ENCODE measurements at regions not wholly inside any gene's neighbourhood (a gene's known extent, or its start where the extent isn't known, plus 50 kb on each side); places are given as distances from the start of the nearest gene placed in this dataset.
A peak's percentile ranks its signal among the peaks of the same experiment; 100 is the strongest.

DNA sequence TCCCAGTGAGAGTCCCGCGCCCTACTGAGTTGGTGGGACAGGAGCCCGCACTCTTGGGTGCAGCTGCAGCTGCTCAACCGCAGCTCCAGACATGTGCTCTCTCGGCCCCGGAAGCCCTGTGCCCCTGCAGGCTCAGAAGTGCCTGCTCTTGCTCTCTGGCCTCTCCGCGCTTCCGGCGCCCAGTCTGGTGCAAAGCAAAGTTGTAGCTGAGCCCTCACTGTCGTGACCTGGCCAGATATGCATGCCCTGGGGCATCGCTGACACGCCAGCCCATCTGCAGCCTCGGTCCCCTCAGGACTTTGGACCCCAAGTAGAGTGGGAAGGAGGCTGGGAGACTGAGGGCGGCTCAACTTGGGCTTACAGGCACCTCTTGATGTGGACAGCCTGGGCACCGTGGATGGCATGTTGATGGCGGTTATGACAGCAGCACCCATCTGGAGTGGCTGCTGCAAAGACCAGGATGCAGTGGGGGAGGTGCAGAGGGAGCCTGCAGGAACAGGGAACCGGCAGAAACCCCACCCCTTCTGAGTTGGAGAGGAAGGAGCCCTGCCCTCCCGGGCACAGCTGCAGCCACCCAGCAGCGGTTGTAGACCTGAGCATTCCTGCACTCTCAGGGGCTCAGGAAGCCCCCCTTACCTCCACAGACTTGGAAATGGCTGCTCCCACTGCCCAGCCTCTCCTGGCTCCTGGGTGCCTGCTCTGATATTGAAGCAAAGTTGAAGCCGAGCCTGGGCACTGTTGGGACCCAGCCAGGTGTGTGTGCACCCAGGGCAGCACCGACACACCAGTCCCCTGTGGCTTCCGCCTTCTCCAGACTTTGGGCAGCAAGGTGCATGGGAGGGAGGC is 462.6 kb downstream of the TBC1D32 start:
- H3K36me3 ChIP-seq (replicated peaks in 1 of 2; ENCODE audit: control insufficient read depth in 1 of 2, insufficient read depth in 2 of 2, low read length in 2 of 2), result no peaks in the 10 kb centered on the region
- H3K9ac ChIP-seq (ENCODE audit: insufficient read depth, low read depth, low read length), result no peak overlapping the region
- no peaks in the 10 kb centered on the region for H3K9me3 ChIP-seq (ENCODE audit: low read length)
- CTCF ChIA-PET (ENCODE audit: low intra/inter-chr PET ratio, low total read pairs), result no interaction called here
- TF ChIP-seq CBX2 (IDR thresholded peaks at IDR 0.05; ENCODE audit: low read depth, low read length) (no peak), CBX2 (CRISPR knock-in tag; IDR thresholded peaks at IDR 0.05; ENCODE audit: low read depth) (no peak), ZNF280B (CRISPR knock-in tag; IDR thresholded peaks at IDR 0.05; ENCODE audit: borderline replicate concordance) (peak; percentile 25; the same call in 1 of the 2 replicates), SALL1 (CRISPR knock-in tag; IDR thresholded peaks at IDR 0.05) (no peak)
- H3K27ac ChIP-seq (ENCODE audit: extremely low read length, insufficient read depth, low read length), result no peak overlapping the region
- POLR2A ChIA-PET, result no interaction called here
- H3K4me1 ChIP-seq (ENCODE audit: insufficient read depth, low read length), result no peaks in the 10 kb centered on the region
- in situ Hi-C loops (cut with HindIII; ENCODE audit: extremely low pct_ligation_motif_present, low pct_unique_long_range_greater_than_20kb), result no loop called here
- WGBS (ENCODE audit: low lambda C conversion rate), result 42% methylated on average over 7 of the region's 23 CpGs
- no peak overlapping the region for H3K4me2 ChIP-seq (ENCODE audit: low read depth, low read length)
- FAIRE-seq (no peak), ATAC-seq (peak; percentile 46), DNase-seq (ENCODE audit: low spot score) (no peak)
- H3K4me3 ChIP-seq (replicated peaks in 1 of 3; ENCODE audit: insufficient read depth in 1 of 3, low read depth in 2 of 3, low read length in 3 of 3), result no peak overlapping the region
- no peak overlapping the region for H2AFZ ChIP-seq (ENCODE audit: low read length)
- H3K27me3 ChIP-seq (ENCODE audit: control insufficient read depth in 1 of 2, insufficient read depth in 2 of 2, low read length in 2 of 2), result peaks cover 0 to 3% of the 10 kb centered on the region in 2 experiments; a peak in 2 of 5 replicates
- BruUV-seq (replicated peaks), result no TSS peak
- H3K79me2 ChIP-seq (ENCODE audit: insufficient read depth, low read length), result no peaks in the 10 kb centered on the region
- H4K20me1 ChIP-seq (ENCODE audit: insufficient read depth, low read length), result no peaks in the 10 kb centered on the region
- intact Hi-C loops (cut with micrococcal nuclease; ENCODE audit: unreplicated experiment), result no loop called here

- H3K4me3 ChIP-seq (replicated peaks in 1 of 3; ENCODE audit: insufficient read depth in 1 of 3, low read depth in 2 of 3, low read length in 3 of 3), result no peak overlapping the region
- no peak for ATAC-seq
- H3K79me2 ChIP-seq (ENCODE audit: insufficient read depth, low read length), result no peaks in the 10 kb centered on the region
- intact Hi-C loops (cut with micrococcal nuclease; ENCODE audit: unreplicated experiment), result no loop called here
- 5% methylated on average over 1 of the region's 1 CpG for WGBS (ENCODE audit: low lambda C conversion rate)
- H3K4me2 ChIP-seq (ENCODE audit: low read depth, low read length), result no peak overlapping the region
- H3K27me3 ChIP-seq (ENCODE audit: control insufficient read depth in 1 of 2, insufficient read depth in 2 of 2, low read length in 2 of 2), result peaks cover 0 to 3% of the 10 kb centered on the region in 2 experiments; a peak in 2 of 5 replicates
- no peak for DNase-seq (ENCODE audit: low spot score)
- H3K9me3 ChIP-seq (ENCODE audit: low read length), result no peaks in the 10 kb centered on the region
- no peaks in the 10 kb centered on the region for H4K20me1 ChIP-seq (ENCODE audit: insufficient read depth, low read length)
- H3K27ac ChIP-seq (ENCODE audit: extremely low read length, insufficient read depth, low read length), result no peak overlapping the region
- H3K36me3 ChIP-seq (replicated peaks in 1 of 2; ENCODE audit: control insufficient read depth in 1 of 2, insufficient read depth in 2 of 2, low read length in 2 of 2), result no peaks in the 10 kb centered on the region
- TF ChIP-seq HNRNPH1 (optimal IDR thresholded peaks at IDR 0.05; ENCODE audit: low read depth, low read length), result no peak
- no peak for TF ChIP-seq CBX1 (IDR thresholded peaks at IDR 0.05; ENCODE audit: low read depth)
- TF ChIP-seq MIER2 (CRISPR knock-in tag; IDR thresholded peaks at IDR 0.05), result peak; percentile 95
- peak; percentile 53 to 95 for TF ChIP-seq REST (IDR thresholded peaks at IDR 0.05; ENCODE audit: borderline replicate concordance in 1 of 2, low read depth in 1 of 2, low read length in 2 of 2)
- H3K9ac ChIP-seq (ENCODE audit: insufficient read depth, low read depth, low read length), result no peak overlapping the region
- no peak overlapping the region for H2AFZ ChIP-seq (ENCODE audit: low read length)
- no peaks in the 10 kb centered on the region for H3K4me1 ChIP-seq (ENCODE audit: insufficient read depth, low read length)
- in situ Hi-C loops (cut with HindIII; ENCODE audit: extremely low pct_ligation_motif_present, low pct_unique_long_range_greater_than_20kb), result no loop called here
- CTCF ChIA-PET (ENCODE audit: low intra/inter-chr PET ratio, low total read pairs), result no interaction called here
- FAIRE-seq, result no peak
- POLR2A ChIA-PET, result no interaction called here
- BruUV-seq (replicated peaks), result no TSS peak
Measured at GRCh38 chr6:120869397-120869796, 464.9 kb downstream of the TBC1D32 start.
